ENCODE measurements at regions not wholly inside any gene's neighbourhood (a gene's known extent, or its start where the extent isn't known, plus 50 kb on each side); places are given as distances from the start of the nearest gene placed in this dataset.

DNA sequence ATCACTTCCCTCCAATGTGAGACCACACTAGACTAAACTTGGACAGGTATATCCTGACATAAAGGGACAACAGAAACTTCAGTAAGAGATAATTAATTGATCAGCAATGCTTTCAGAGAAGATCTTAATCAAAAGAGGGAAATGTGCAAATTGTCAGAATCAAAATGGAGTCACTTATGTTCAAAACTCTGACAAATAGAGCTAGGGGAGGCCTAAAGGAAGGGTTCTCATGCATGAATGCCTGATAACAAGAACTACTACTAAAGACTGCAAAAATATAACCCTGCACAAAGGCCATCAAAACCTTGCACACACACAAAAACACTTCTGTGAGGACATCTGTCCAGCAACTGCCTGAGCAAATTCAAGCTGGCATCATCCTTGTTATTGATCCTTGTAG, 637.5 kb upstream of the INTU start:
- TF ChIP-seq, protein P1, sequence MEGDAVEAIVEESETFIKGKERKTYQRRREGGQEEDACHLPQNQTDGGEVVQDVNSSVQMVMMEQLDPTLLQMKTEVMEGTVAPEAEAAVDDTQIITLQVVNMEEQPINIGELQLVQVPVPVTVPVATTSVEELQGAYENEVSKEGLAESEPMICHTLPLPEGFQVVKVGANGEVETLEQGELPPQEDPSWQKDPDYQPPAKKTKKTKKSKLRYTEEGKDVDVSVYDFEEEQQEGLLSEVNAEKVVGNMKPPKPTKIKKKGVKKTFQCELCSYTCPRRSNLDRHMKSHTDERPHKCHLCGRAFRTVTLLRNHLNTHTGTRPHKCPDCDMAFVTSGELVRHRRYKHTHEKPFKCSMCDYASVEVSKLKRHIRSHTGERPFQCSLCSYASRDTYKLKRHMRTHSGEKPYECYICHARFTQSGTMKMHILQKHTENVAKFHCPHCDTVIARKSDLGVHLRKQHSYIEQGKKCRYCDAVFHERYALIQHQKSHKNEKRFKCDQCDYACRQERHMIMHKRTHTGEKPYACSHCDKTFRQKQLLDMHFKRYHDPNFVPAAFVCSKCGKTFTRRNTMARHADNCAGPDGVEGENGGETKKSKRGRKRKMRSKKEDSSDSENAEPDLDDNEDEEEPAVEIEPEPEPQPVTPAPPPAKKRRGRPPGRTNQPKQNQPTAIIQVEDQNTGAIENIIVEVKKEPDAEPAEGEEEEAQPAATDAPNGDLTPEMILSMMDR (IDR thresholded peaks at IDR 0.05): no peak
- no peak for TF ChIP-seq ZFX (IDR thresholded peaks at IDR 0.05; ENCODE audit: borderline replicate concordance)

Measured in 22Rv1 (cell line).